22Rv1 (cell line): ENCODE measurements at regions not wholly inside any gene's neighbourhood (a gene's known extent, or its start where the extent isn't known, plus 50 kb on each side); places are given as distances from the start of the nearest gene placed in this dataset.

ENCODE experiments used
- ZFX ChIP-seq: fragments of 450-650 bp; IDR thresholded peaks from 2 replicates; pipeline ENCODE4 v1.6.1; 2017; ENCODE audit warnings: antibody characterized with exemption, borderline replicate concordance
- TF ChIP-seq, protein P1 (sequence below): fragments of 450-650 bp; IDR thresholded peaks from 2 replicates; pipeline ENCODE4 v1.5.1; 2017; ENCODE audit warnings: mild to moderate bottlenecking

DNA sequence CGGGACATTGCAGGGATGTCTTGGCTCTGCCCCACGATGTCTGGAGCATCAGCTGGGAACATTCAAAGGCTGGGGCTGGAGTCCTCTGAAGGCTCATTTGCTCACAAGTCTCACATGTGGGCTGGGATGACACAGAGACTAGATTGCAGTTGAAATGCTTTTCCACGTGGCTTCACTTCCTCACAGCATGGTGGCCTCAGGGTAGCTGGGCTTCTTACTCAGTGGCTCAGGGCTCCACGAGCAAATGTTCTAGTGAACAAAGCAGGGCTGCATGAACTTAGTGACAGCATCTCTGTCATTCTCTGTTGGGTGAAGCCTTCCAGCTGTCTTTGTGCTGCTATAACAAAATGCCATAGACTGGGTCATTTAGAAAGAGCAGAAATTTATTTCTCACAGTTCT lies 247.0 kb upstream of the POU3F1 start:
- TF ChIP-seq, protein P1, sequence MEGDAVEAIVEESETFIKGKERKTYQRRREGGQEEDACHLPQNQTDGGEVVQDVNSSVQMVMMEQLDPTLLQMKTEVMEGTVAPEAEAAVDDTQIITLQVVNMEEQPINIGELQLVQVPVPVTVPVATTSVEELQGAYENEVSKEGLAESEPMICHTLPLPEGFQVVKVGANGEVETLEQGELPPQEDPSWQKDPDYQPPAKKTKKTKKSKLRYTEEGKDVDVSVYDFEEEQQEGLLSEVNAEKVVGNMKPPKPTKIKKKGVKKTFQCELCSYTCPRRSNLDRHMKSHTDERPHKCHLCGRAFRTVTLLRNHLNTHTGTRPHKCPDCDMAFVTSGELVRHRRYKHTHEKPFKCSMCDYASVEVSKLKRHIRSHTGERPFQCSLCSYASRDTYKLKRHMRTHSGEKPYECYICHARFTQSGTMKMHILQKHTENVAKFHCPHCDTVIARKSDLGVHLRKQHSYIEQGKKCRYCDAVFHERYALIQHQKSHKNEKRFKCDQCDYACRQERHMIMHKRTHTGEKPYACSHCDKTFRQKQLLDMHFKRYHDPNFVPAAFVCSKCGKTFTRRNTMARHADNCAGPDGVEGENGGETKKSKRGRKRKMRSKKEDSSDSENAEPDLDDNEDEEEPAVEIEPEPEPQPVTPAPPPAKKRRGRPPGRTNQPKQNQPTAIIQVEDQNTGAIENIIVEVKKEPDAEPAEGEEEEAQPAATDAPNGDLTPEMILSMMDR = no peak
- no peak for TF ChIP-seq ZFX
